ENCODE measurements at regions not wholly inside any gene's neighbourhood (a gene's known extent, or its start where the extent isn't known, plus 50 kb on each side); places are given as distances from the start of the nearest gene placed in this dataset.

- no peak for TF ChIP-seq CTCF (conservative IDR thresholded peaks at IDR 0.05)
- Mint-ChIP-seq H3K27ac (no peak overlapping the region), H3K4me3 (no peak overlapping the region), H3K27me3 (no peaks in the 10 kb centered on the region), H3K4me1 (ENCODE audit: unreplicated experiment) (no peaks in the 10 kb centered on the region), H3K9me3 (no peaks in the 10 kb centered on the region), H3K36me3 (no peaks in the 10 kb centered on the region)
- no peak for DNase-seq (ENCODE audit: extremely low spot score, unreplicated experiment)
These were observed 259.2 kb upstream of the SLITRK3 start for GRCh38 chr3:165455360-165455759.

DNA sequence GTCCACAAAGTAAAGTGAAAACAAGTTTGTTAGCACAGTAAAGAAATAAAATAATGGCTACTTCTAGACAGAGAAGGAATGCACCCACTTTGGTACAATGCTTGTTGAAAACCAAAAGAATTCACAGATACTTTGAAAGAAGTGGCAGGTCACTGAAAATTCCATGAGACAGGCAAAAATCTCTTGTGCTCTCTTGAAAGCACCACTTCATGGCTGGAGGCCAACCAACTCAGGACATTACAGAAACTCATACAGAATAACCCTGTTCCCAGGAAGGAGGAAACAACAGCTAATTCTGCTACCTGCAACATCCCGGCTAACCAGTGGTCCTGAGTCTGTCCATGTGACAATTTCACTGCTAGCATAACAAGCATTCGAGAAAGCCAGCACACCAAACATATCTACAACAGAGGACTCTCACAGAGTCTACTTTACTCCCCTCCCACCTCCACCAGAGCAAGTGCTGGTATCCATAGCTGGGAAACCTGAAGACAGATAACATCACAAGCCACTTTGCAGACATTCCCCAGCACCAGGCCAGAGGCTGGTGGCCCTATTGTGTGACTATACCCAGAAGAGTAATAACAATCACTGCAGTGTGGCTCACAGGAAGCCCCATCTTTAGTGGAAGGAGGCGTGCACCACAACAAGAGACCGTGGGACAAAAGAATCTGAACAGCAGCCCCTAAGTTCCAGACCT lies 255.3 kb upstream of the SLITRK3 start:
- no peaks in the 10 kb centered on the region for H3K27me3 Mint-ChIP-seq
- DNase-seq (ENCODE audit: extremely low spot score, unreplicated experiment): no peak
- no peak overlapping the region for H3K27ac Mint-ChIP-seq
- no peak for TF ChIP-seq CTCF (conservative IDR thresholded peaks at IDR 0.05)
- H3K9me3 Mint-ChIP-seq: no peaks in the 10 kb centered on the region
- H3K4me1 Mint-ChIP-seq (ENCODE audit: unreplicated experiment): no peaks in the 10 kb centered on the region
- no peak overlapping the region for H3K4me3 Mint-ChIP-seq
- H3K36me3 Mint-ChIP-seq: no peaks in the 10 kb centered on the region

GRCh38 chr3:165446555-165446954 lies 250.4 kb upstream of the SLITRK3 start:
- Mint-ChIP-seq H3K36me3 (no peaks in the 10 kb centered on the region), H3K27ac (no peak overlapping the region), H3K9me3 (no peaks in the 10 kb centered on the region), H3K4me3 (no peak overlapping the region), H3K27me3 (no peaks in the 10 kb centered on the region), H3K4me1 (ENCODE audit: unreplicated experiment) (no peaks in the 10 kb centered on the region)
- TF ChIP-seq CTCF (conservative IDR thresholded peaks at IDR 0.05): no peak
- no peak for DNase-seq (ENCODE audit: extremely low spot score, unreplicated experiment)

DNA sequence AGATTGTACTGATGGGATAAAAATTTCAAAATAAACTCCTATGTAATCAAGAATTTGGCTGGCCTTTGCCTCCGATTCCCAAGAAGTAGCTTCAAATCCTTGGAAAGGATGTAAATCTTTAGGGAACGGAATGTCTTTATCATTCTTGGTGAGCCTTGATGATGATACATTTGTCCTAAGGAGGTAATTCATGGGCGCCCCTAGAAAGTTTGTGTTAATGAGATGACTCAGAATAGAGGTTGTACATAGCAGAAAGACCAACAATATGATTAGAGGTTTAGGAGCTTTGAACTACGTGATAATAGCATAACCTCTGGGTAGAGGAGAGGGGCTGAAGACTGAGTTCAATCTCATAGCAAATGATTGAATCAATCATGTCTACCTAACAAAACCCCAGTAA lies 248.6 kb upstream of the SLITRK3 start:
- no peaks in the 10 kb centered on the region for H3K9me3 Mint-ChIP-seq
- no peak for DNase-seq (ENCODE audit: extremely low spot score, unreplicated experiment)
- no peak for TF ChIP-seq CTCF (conservative IDR thresholded peaks at IDR 0.05)
- H3K4me1 Mint-ChIP-seq (ENCODE audit: unreplicated experiment): no peaks in the 10 kb centered on the region
- no peaks in the 10 kb centered on the region for H3K36me3 Mint-ChIP-seq
- no peak overlapping the region for H3K4me3 Mint-ChIP-seq
- H3K27me3 Mint-ChIP-seq: no peaks in the 10 kb centered on the region
- no peak overlapping the region for H3K27ac Mint-ChIP-seq

DNA sequence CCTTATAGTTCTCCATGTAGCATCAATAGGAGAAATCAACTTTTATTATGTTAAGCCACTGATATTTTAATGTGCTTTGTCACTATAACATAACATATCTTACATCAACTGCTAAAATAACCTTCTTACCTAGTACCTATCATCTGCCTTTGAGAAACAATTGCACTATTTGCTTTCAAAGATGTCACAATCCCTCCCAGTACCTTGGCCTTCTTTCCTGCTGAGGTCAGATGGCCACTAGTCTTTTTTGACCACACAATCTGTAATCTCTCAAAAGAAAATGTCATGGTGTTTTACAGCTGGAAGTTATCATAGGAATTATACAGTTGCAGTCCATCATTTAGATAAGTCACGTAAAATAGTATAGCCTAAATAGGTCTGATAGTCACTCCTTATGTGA lies 247.5 kb upstream of the SLITRK3 start:
- Mint-ChIP-seq H3K27me3 (no peaks in the 10 kb centered on the region), H3K4me3 (no peak overlapping the region), H3K36me3 (no peaks in the 10 kb centered on the region), H3K27ac (no peak overlapping the region), H3K4me1 (ENCODE audit: unreplicated experiment) (no peaks in the 10 kb centered on the region), H3K9me3 (no peaks in the 10 kb centered on the region)
- TF ChIP-seq CTCF (conservative IDR thresholded peaks at IDR 0.05): no peak
- DNase-seq (ENCODE audit: extremely low spot score, unreplicated experiment): no peak

- no peaks in the 10 kb centered on the region for H3K36me3 Mint-ChIP-seq
- no peak overlapping the region for H3K27ac Mint-ChIP-seq
- no peak for DNase-seq (ENCODE audit: extremely low spot score, unreplicated experiment)
- no peaks in the 10 kb centered on the region for H3K27me3 Mint-ChIP-seq
- H3K4me3 Mint-ChIP-seq: no peak overlapping the region
- no peaks in the 10 kb centered on the region for H3K4me1 Mint-ChIP-seq (ENCODE audit: unreplicated experiment)
- no peaks in the 10 kb centered on the region for H3K9me3 Mint-ChIP-seq
- TF ChIP-seq CTCF (conservative IDR thresholded peaks at IDR 0.05): no peak
These were observed 245.9 kb upstream of the SLITRK3 start for GRCh38 chr3:165442061-165442460.
